Neuronal stem cell (in vitro differentiated cells): ENCODE measurements at regions not wholly inside any gene's neighbourhood (a gene's known extent, or its start where the extent isn't known, plus 50 kb on each side); places are given as distances from the start of the nearest gene placed in this dataset.
A peak's percentile ranks its signal among the peaks of the same experiment; 100 is the strongest.

Experiments
- DNase-seq: peaks from one replicate; pipeline ENCODE4 v3.0.0-alpha.2; 2013; ENCODE audit warnings: low spot score
- H2AFZ ChIP-seq: one replicate; pipeline ENCODE4 v1.6.1; 2013; ENCODE audit warnings: mild to moderate bottlenecking, low read length, inconsistent platforms
- H2AK5ac ChIP-seq: 2 replicates; pipeline ENCODE4 v1.6.1; 2013; ENCODE audit warnings: low read depth, mild to moderate bottlenecking, inconsistent platforms, low read length, moderate library complexity, mixed read lengths
- H2BK120ac ChIP-seq: 2 replicates; pipeline ENCODE4 v1.6.1; 2013; ENCODE audit warnings: low read depth, mild to moderate bottlenecking, inconsistent platforms, low read length, moderate library complexity, mixed read lengths
- H2BK12ac ChIP-seq: one replicate; pipeline ENCODE4 v1.6.1; 2013; ENCODE audit warnings: low read length, inconsistent platforms
- H2BK15ac ChIP-seq: 2 replicates; pipeline ENCODE4 v1.6.1; 2013; ENCODE audit warnings: mild to moderate bottlenecking, low read length, inconsistent platforms, mixed read lengths
- H2BK5ac ChIP-seq: one replicate; pipeline ENCODE4 v1.6.1; 2013; ENCODE audit warnings: inconsistent platforms, mild to moderate bottlenecking, low read length, moderate library complexity
- H3K14ac ChIP-seq: one replicate; pipeline ENCODE4 v1.6.1; 2013; ENCODE audit warnings: low read length, inconsistent platforms
- H3K18ac ChIP-seq: 2 replicates; pipeline ENCODE4 v1.6.1; 2013; ENCODE audit warnings: low read length, inconsistent platforms
- H3K23ac ChIP-seq: 2 replicates; pipeline ENCODE4 v1.6.1; 2013; ENCODE audit warnings: low read depth, mild to moderate bottlenecking, mixed read lengths, low read length, inconsistent platforms; ENCODE audit not compliant: poor library complexity
- H3K27ac ChIP-seq: replicated peaks from 3 replicates; pipeline ENCODE4 v1.5.1; 2013; ENCODE audit warnings: low read length, inconsistent platforms
- H3K27me3 ChIP-seq, 3 experiments: 2 replicates each; pipeline ENCODE4 v1.6.1; 2013; ENCODE audit warnings: low read length in 3 of 3, mild to moderate bottlenecking in 2 of 3, inconsistent platforms in 1 of 3, low read depth in 1 of 3, mixed read lengths in 1 of 3, moderate library complexity in 1 of 3; ENCODE audit not compliant: control insufficient read depth in 3 of 3, insufficient read depth in 3 of 3
- H3K36me3 ChIP-seq, 2 donors: replicated peaks in 1 of 2; 2 replicates each; pipeline ENCODE4 v1.6.1; 2013; ENCODE audit warnings: low read length in 2 of 2; ENCODE audit not compliant: control insufficient read depth in 2 of 2, insufficient read depth in 2 of 2
- H3K4ac ChIP-seq: 2 replicates; pipeline ENCODE4 v1.6.1; 2013; ENCODE audit warnings: inconsistent platforms, mild to moderate bottlenecking, low read length, moderate library complexity
- H3K4me1 ChIP-seq, 2 donors: 1 replicate in 1 of 2; 2 replicates in 1 of 2; pipeline ENCODE4 v1.6.1; 2013; ENCODE audit warnings: low read length in 2 of 2, low read depth in 1 of 2; ENCODE audit not compliant: control insufficient read depth in 2 of 2, insufficient read depth in 1 of 2
- H3K4me2 ChIP-seq: one replicate; pipeline ENCODE4 v1.6.1; 2013; ENCODE audit warnings: mild to moderate bottlenecking, low read length, inconsistent platforms; ENCODE audit not compliant: insufficient read depth, poor library complexity, severe bottlenecking
- H3K4me3 ChIP-seq, 2 donors: 2 replicates each; pipeline ENCODE4 v1.5.1; 2013; ENCODE audit warnings: low read length in 2 of 2, mild to moderate bottlenecking in 2 of 2, inconsistent platforms in 1 of 2, moderate library complexity in 1 of 2
- H3K79me1 ChIP-seq: one replicate; pipeline ENCODE4 v1.6.1; 2013; ENCODE audit warnings: low read depth, mild to moderate bottlenecking, inconsistent platforms, low read length, moderate library complexity
- H3K9ac ChIP-seq: one replicate; pipeline ENCODE4 v1.6.1; 2013; ENCODE audit warnings: mild to moderate bottlenecking, low read depth, low read length, inconsistent platforms; ENCODE audit not compliant: poor library complexity
- H3K9me3 ChIP-seq, 2 donors: replicated peaks in 1 of 2; 2 replicates each; pipeline versions ENCODE3 to v1.6.1; 2013; ENCODE audit warnings: low read length in 2 of 2, mild to moderate bottlenecking in 2 of 2, inconsistent platforms in 1 of 2, low read depth in 1 of 2, mixed read lengths in 1 of 2, moderate library complexity in 1 of 2; ENCODE audit not compliant: control insufficient read depth in 2 of 2, insufficient read depth in 1 of 2
- H4K8ac ChIP-seq: one replicate; pipeline ENCODE4 v1.6.1; 2013; ENCODE audit warnings: low read depth, mild to moderate bottlenecking, inconsistent platforms, low read length, moderate library complexity
- H4K91ac ChIP-seq: one replicate; pipeline ENCODE4 v1.6.1; 2013; ENCODE audit warnings: low read length, low read depth, mild to moderate bottlenecking, inconsistent platforms; ENCODE audit not compliant: poor library complexity
- WGBS, 2 donors: extraction: QIAGEN DNeasy Blood & Tissue Kit; methylation state at CpG; one replicate each; pipeline ENCODE4 v1.1.7; 2013; ENCODE audit warnings: missing lambda C conversion rate in 2 of 2, mixed read lengths in 1 of 2; ENCODE audit not compliant: insufficient read length in 2 of 2, insufficient replicate concordance in 1 of 2; ENCODE audit errors: extremely low coverage in 2 of 2; 5-methylcytosine and 5-hydroxymethylcytosine counted together

GRCh38 chr17:14827396-14827919, 437.7 kb downstream of the PMP22 start:
- Histone ChIP-seq H3K27ac (no peak overlapping the region), H3K79me1 (no peaks in the 10 kb centered on the region), H3K9me3 (peaks cover 4 to 13% of the 10 kb centered on the region in 2 donors), H3K4me3 (no peak overlapping the region), H2BK120ac (no peak overlapping the region), H4K8ac (no peak overlapping the region), H3K23ac (no peak overlapping the region), H3K4me2 (no peak overlapping the region), H3K36me3 (no peaks in the 10 kb centered on the region), H3K4me1 (peaks cover 8 to 22% of the 10 kb centered on the region in 2 donors), H3K14ac (no peak overlapping the region), H2BK12ac (no peak overlapping the region), H2BK15ac (no peak overlapping the region), H3K9ac (no peak overlapping the region), H2BK5ac (no peak overlapping the region), H2AFZ (peak overlapping the region; percentile 63), H2AK5ac (no peak overlapping the region), H3K27me3 (peaks cover 0 to 1% (median 0%) of the 10 kb centered on the region in 3 experiments), H3K4ac (no peak overlapping the region), H3K18ac (no peak overlapping the region), H4K91ac (no peak overlapping the region)
- no peak for DNase-seq
- no CpG with 5 or more reads among the region's 6 CpGs for whole genome bisulfite sequencing, 2 donors

- no peak overlapping the region for H3K23ac ChIP-seq
- no peak overlapping the region for H2AK5ac ChIP-seq
- H3K4me3 ChIP-seq, result no peak overlapping the region
- no peaks in the 10 kb centered on the region for H3K27me3 ChIP-seq
- peak overlapping the region; percentile 63 for H2AFZ ChIP-seq
- H3K9me3 ChIP-seq, result peaks cover 4 to 13% of the 10 kb centered on the region in 2 donors
- no peak overlapping the region for H4K8ac ChIP-seq
- no peak overlapping the region for H3K4me2 ChIP-seq
- H3K4me1 ChIP-seq, result peaks cover 5 to 17% of the 10 kb centered on the region in 2 donors
- H3K36me3 ChIP-seq, result no peaks in the 10 kb centered on the region
- no CpG with 5 or more reads among the region's 3 CpGs for WGBS, 2 donors
- H4K91ac ChIP-seq, result no peak overlapping the region
- no peak overlapping the region for H3K4ac ChIP-seq
- H2BK120ac ChIP-seq, result no peak overlapping the region
- no peak overlapping the region for H2BK15ac ChIP-seq
- no peak overlapping the region for H2BK12ac ChIP-seq
- no peak overlapping the region for H3K14ac ChIP-seq
- no peak overlapping the region for H3K27ac ChIP-seq
- no peak overlapping the region for H2BK5ac ChIP-seq
- no peak overlapping the region for H3K18ac ChIP-seq
- no peak for DNase-seq
- no peak overlapping the region for H3K9ac ChIP-seq
- no peaks in the 10 kb centered on the region for H3K79me1 ChIP-seq
These were observed 438.8 kb downstream of the PMP22 start for GRCh38 chr17:14826358-14826757.

- Histone ChIP-seq H2BK120ac (no peak overlapping the region), H3K18ac (no peak overlapping the region), H2BK12ac (no peak overlapping the region), H3K23ac (no peak overlapping the region), H3K27me3 (no peaks in the 10 kb centered on the region), H2AK5ac (no peak overlapping the region), H3K14ac (no peak overlapping the region), H3K4me3 (no peak overlapping the region), H3K79me1 (no peaks in the 10 kb centered on the region), H3K36me3 (no peaks in the 10 kb centered on the region), H3K4ac (no peak overlapping the region), H4K8ac (no peak overlapping the region), H2BK15ac (no peak overlapping the region), H4K91ac (no peak overlapping the region), H2AFZ (no peak overlapping the region), H3K27ac (no peak overlapping the region), H3K4me2 (no peak overlapping the region), H2BK5ac (no peak overlapping the region), H3K4me1 (no peaks in the 10 kb centered on the region), H3K9me3 (peaks cover 0 to 9% of the 10 kb centered on the region in 2 donors), H3K9ac (no peak overlapping the region)
- no CpG with 5 or more reads among the region's 1 CpG for WGBS, 2 donors
- DNase-seq, result no peak
These were observed 446.7 kb downstream of the PMP22 start for GRCh38 chr17:14818469-14818868.

GRCh38 chr17:14815079-14815478, 450.0 kb downstream of the PMP22 start:
- Histone ChIP-seq H2BK12ac (no peak overlapping the region), H2AFZ (no peak overlapping the region), H3K36me3 (no peaks in the 10 kb centered on the region), H3K79me1 (no peaks in the 10 kb centered on the region), H3K4me1 (no peaks in the 10 kb centered on the region), H2BK15ac (no peak overlapping the region), H3K4me2 (no peak overlapping the region), H3K14ac (no peak overlapping the region), H3K4me3 (no peak overlapping the region), H3K18ac (no peak overlapping the region), H3K4ac (no peak overlapping the region), H3K27me3 (no peaks in the 10 kb centered on the region), H3K27ac (no peak overlapping the region), H2AK5ac (no peak overlapping the region), H2BK5ac (no peak overlapping the region), H3K9ac (no peak overlapping the region), H4K8ac (no peak overlapping the region), H3K9me3 (peaks cover 0 to 19% of the 10 kb centered on the region in 2 donors), H3K23ac (no peak overlapping the region), H2BK120ac (no peak overlapping the region), H4K91ac (no peak overlapping the region)
- WGBS, 2 donors, result no CpG with 5 or more reads among the region's 6 CpGs
- no peak for DNase-seq
